ENCODE measurements at regions not wholly inside any gene's neighbourhood (a gene's known extent, or its start where the extent isn't known, plus 50 kb on each side); places are given as distances from the start of the nearest gene placed in this dataset.

- TF ChIP-seq, protein P1, sequence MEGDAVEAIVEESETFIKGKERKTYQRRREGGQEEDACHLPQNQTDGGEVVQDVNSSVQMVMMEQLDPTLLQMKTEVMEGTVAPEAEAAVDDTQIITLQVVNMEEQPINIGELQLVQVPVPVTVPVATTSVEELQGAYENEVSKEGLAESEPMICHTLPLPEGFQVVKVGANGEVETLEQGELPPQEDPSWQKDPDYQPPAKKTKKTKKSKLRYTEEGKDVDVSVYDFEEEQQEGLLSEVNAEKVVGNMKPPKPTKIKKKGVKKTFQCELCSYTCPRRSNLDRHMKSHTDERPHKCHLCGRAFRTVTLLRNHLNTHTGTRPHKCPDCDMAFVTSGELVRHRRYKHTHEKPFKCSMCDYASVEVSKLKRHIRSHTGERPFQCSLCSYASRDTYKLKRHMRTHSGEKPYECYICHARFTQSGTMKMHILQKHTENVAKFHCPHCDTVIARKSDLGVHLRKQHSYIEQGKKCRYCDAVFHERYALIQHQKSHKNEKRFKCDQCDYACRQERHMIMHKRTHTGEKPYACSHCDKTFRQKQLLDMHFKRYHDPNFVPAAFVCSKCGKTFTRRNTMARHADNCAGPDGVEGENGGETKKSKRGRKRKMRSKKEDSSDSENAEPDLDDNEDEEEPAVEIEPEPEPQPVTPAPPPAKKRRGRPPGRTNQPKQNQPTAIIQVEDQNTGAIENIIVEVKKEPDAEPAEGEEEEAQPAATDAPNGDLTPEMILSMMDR (IDR thresholded peaks at IDR 0.05) = no peak
- TF ChIP-seq, protein P2, sequence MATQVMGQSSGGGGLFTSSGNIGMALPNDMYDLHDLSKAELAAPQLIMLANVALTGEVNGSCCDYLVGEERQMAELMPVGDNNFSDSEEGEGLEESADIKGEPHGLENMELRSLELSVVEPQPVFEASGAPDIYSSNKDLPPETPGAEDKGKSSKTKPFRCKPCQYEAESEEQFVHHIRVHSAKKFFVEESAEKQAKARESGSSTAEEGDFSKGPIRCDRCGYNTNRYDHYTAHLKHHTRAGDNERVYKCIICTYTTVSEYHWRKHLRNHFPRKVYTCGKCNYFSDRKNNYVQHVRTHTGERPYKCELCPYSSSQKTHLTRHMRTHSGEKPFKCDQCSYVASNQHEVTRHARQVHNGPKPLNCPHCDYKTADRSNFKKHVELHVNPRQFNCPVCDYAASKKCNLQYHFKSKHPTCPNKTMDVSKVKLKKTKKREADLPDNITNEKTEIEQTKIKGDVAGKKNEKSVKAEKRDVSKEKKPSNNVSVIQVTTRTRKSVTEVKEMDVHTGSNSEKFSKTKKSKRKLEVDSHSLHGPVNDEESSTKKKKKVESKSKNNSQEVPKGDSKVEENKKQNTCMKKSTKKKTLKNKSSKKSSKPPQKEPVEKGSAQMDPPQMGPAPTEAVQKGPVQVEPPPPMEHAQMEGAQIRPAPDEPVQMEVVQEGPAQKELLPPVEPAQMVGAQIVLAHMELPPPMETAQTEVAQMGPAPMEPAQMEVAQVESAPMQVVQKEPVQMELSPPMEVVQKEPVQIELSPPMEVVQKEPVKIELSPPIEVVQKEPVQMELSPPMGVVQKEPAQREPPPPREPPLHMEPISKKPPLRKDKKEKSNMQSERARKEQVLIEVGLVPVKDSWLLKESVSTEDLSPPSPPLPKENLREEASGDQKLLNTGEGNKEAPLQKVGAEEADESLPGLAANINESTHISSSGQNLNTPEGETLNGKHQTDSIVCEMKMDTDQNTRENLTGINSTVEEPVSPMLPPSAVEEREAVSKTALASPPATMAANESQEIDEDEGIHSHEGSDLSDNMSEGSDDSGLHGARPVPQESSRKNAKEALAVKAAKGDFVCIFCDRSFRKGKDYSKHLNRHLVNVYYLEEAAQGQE (IDR thresholded peaks at IDR 0.05; ENCODE audit: insufficient read depth in 1 of 2, low read depth in 2 of 2, low read length in 1 of 2) = no peak
- no peak for TF ChIP-seq TCF7L2 (IDR thresholded peaks at IDR 0.05; ENCODE audit: low read depth, low read length)
Measured at GRCh38 chr2:864501-865106, 86.0 kb upstream of the SNTG2 start.
